ENCODE measurements at regions not wholly inside any gene's neighbourhood (a gene's known extent, or its start where the extent isn't known, plus 50 kb on each side); places are given as distances from the start of the nearest gene placed in this dataset.
"Not testable (repeated sequence)": the region's sequence is repeated elsewhere in the genome, so short reads cannot be mapped to it uniquely, and the experiment has no call there.

DNA sequence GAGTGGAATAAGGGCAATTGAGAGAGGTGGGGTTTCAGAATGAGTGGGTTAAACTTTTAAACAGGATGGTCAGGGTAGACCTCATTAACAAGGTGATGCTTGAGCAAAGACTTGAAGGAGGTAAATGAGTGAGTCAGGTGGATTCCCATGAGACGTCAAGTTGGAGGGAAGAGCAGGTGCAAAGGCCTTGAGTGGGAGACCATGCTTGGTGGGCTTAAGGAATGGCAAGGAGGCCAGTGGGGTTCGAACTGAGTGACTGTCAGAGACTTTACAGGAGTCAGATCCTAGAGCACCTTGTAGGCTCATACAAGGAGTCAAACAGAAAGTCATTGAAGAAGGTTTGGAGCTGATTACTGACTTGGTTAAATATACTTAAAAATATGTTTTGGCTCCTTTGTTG is 284.1 kb downstream of the CYRIA start:
- no peak overlapping the region for H2BK12ac ChIP-seq (ENCODE audit: insufficient read length, low read depth, low read length)

DNA sequence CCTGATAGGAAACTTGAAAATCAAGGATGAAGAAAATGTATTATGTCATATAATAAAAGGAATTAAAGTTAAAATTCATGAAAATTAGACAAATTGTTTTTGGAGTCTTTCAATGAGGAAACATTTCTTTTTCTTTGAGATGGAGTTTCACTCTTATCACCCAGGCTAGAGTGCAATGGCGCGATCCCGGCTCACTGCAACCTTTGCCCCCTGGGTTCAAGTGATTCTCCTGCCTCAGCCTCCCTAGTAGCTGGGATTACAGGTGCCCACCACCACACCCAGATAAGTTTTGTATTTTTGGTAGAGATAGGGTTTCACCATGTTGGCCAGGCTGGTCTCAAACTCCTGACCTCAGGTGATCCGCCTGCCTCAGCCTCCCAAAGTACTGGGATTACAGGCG is 285.7 kb downstream of the CYRIA start:
- H3K27ac Mint-ChIP-seq; H3K56ac ChIP-seq (ENCODE audit: insufficient read length, low read depth, low read length); H3K4me1 Mint-ChIP-seq; H3K18ac ChIP-seq (ENCODE audit: insufficient read length, low read depth, low read length); H4K5ac ChIP-seq (ENCODE audit: insufficient read length, low read depth, low read length); H3K23me2 ChIP-seq (ENCODE audit: insufficient read length, low read depth, low read length, poor library complexity, severe bottlenecking); H2BK5ac ChIP-seq (ENCODE audit: insufficient read length, low read length); H3K27me3 Mint-ChIP-seq (ENCODE audit: low read depth); H2BK120ac ChIP-seq (ENCODE audit: low read depth, low read length, poor library complexity, severe bottlenecking); H2AFZ ChIP-seq (ENCODE audit: low read length); H3K4me3 Mint-ChIP-seq; H4K20me1 ChIP-seq (ENCODE audit: control insufficient read depth, insufficient read depth, insufficient read length); H3T11ph ChIP-seq (ENCODE audit: low read length); H2BK20ac ChIP-seq (ENCODE audit: low read depth, low read length, poor library complexity, severe bottlenecking); H2BK12ac ChIP-seq (ENCODE audit: insufficient read length, low read depth, low read length); H3K4ac ChIP-seq (ENCODE audit: low read depth, low read length); H3K4me2 ChIP-seq (ENCODE audit: insufficient read depth, insufficient read length, low read length); H3K9me3 Mint-ChIP-seq; H4K8ac ChIP-seq (replicated peaks; ENCODE audit: insufficient read length, low read depth, low read length); H3K9me3 ChIP-seq (ENCODE audit: control insufficient read depth, low read depth, low read length); H3K23ac ChIP-seq (ENCODE audit: insufficient read length, low read depth, low read length); H3K14ac ChIP-seq (ENCODE audit: insufficient read depth, low read length); H3K9ac ChIP-seq (ENCODE audit: extremely low read depth, insufficient read length, low read length); H2BK15ac ChIP-seq (ENCODE audit: low read depth, low read length); H4K91ac ChIP-seq (ENCODE audit: insufficient read length, low read depth, low read length); DNase-seq; H3K79me2 ChIP-seq (ENCODE audit: insufficient read depth, low read length); H3K79me1 ChIP-seq (ENCODE audit: insufficient read depth, low read depth, low read length, poor library complexity, severe bottlenecking); H3K27ac ChIP-seq (ENCODE audit: insufficient read length, low read depth, low read length); H2AK5ac ChIP-seq (ENCODE audit: insufficient read length, low read length); H3K27me3 ChIP-seq (ENCODE audit: insufficient read depth, low read length); H3K36me3 Mint-ChIP-seq (ENCODE audit: insufficient read depth in 1 of 3, low read depth in 3 of 3); H3K4me1 ChIP-seq (ENCODE audit: insufficient read depth, low read length): not testable (repeated sequence)
- no CpG with 5 or more reads among the region's 5 CpGs for WGBS (ENCODE audit: extremely low coverage, insufficient read length, low lambda C conversion rate)

More for the DNA sequence above, 284.1 kb downstream of the CYRIA start:
- no peak overlapping the region for H3K4ac ChIP-seq (ENCODE audit: low read depth, low read length)
- H3K23ac ChIP-seq (ENCODE audit: insufficient read length, low read depth, low read length) = no peak overlapping the region
- no peak overlapping the region for H2BK5ac ChIP-seq (ENCODE audit: insufficient read length, low read length)
- H4K5ac ChIP-seq (ENCODE audit: insufficient read length, low read depth, low read length) = no peak overlapping the region
- TF ChIP-seq, protein P1, sequence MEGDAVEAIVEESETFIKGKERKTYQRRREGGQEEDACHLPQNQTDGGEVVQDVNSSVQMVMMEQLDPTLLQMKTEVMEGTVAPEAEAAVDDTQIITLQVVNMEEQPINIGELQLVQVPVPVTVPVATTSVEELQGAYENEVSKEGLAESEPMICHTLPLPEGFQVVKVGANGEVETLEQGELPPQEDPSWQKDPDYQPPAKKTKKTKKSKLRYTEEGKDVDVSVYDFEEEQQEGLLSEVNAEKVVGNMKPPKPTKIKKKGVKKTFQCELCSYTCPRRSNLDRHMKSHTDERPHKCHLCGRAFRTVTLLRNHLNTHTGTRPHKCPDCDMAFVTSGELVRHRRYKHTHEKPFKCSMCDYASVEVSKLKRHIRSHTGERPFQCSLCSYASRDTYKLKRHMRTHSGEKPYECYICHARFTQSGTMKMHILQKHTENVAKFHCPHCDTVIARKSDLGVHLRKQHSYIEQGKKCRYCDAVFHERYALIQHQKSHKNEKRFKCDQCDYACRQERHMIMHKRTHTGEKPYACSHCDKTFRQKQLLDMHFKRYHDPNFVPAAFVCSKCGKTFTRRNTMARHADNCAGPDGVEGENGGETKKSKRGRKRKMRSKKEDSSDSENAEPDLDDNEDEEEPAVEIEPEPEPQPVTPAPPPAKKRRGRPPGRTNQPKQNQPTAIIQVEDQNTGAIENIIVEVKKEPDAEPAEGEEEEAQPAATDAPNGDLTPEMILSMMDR (conservative IDR thresholded peaks at IDR 0.05) = no peak
- H3K27me3 ChIP-seq (ENCODE audit: insufficient read depth, low read length) = no peaks in the 10 kb centered on the region
- no peak overlapping the region for H3K9ac ChIP-seq (ENCODE audit: extremely low read depth, insufficient read length, low read length)
- H3K9me3 ChIP-seq (ENCODE audit: control insufficient read depth, low read depth, low read length) = no peaks in the 10 kb centered on the region
- H3K4me1 Mint-ChIP-seq = peaks cover 0 to 4% of the 10 kb centered on the region in 2 experiments; a peak in 1 of 4 replicates
- no peak overlapping the region for H3K27ac ChIP-seq (ENCODE audit: insufficient read length, low read depth, low read length)
- no peak overlapping the region for H2BK120ac ChIP-seq (ENCODE audit: low read depth, low read length, poor library complexity, severe bottlenecking)
- no peak overlapping the region for H2AK5ac ChIP-seq (ENCODE audit: insufficient read length, low read length)
- no peak overlapping the region for H2BK20ac ChIP-seq (ENCODE audit: low read depth, low read length, poor library complexity, severe bottlenecking)
- H3K4me3 Mint-ChIP-seq = no peak overlapping the region
- no peak overlapping the region for H3K18ac ChIP-seq (ENCODE audit: insufficient read length, low read depth, low read length)
- H3K27me3 Mint-ChIP-seq (ENCODE audit: low read depth) = no peaks in the 10 kb centered on the region
- H2BK15ac ChIP-seq (ENCODE audit: low read depth, low read length) = no peak overlapping the region
- H4K91ac ChIP-seq (ENCODE audit: insufficient read length, low read depth, low read length) = no peak overlapping the region
- no peak for DNase-seq
- H4K8ac ChIP-seq (replicated peaks; ENCODE audit: insufficient read length, low read depth, low read length) = no peak overlapping the region
- H2AFZ ChIP-seq (ENCODE audit: low read length) = no peak overlapping the region
- no peak overlapping the region for H3K4me2 ChIP-seq (ENCODE audit: insufficient read depth, insufficient read length, low read length)
- no CpG with 5 or more reads among the region's 2 CpGs for WGBS (ENCODE audit: extremely low coverage, insufficient read length, low lambda C conversion rate)
- no peaks in the 10 kb centered on the region for H3K9me3 Mint-ChIP-seq
- no peaks in the 10 kb centered on the region for H3K79me1 ChIP-seq (ENCODE audit: insufficient read depth, low read depth, low read length, poor library complexity, severe bottlenecking)
- no peak overlapping the region for H3T11ph ChIP-seq (ENCODE audit: low read length)
- no peaks in the 10 kb centered on the region for H3K79me2 ChIP-seq (ENCODE audit: insufficient read depth, low read length)
- H3K14ac ChIP-seq (ENCODE audit: insufficient read depth, low read length) = no peak overlapping the region
- no peaks in the 10 kb centered on the region for H3K23me2 ChIP-seq (ENCODE audit: insufficient read length, low read depth, low read length, poor library complexity, severe bottlenecking)
- H3K36me3 Mint-ChIP-seq (ENCODE audit: insufficient read depth in 1 of 3, low read depth in 3 of 3) = no peaks in the 10 kb centered on the region
- no peaks in the 10 kb centered on the region for H3K4me1 ChIP-seq (ENCODE audit: insufficient read depth, low read length)
- H3K56ac ChIP-seq (ENCODE audit: insufficient read length, low read depth, low read length) = no peak overlapping the region
- no peak overlapping the region for H3K27ac Mint-ChIP-seq
- no peaks in the 10 kb centered on the region for H4K20me1 ChIP-seq (ENCODE audit: control insufficient read depth, insufficient read depth, insufficient read length)

All from H9 (cell line).